HG03060 (cell line): ENCODE measurements at regions not wholly inside any gene's neighbourhood (a gene's known extent, or its start where the extent isn't known, plus 50 kb on each side); places are given as distances from the start of the nearest gene placed in this dataset.

Experiments used
- ATAC-seq: cut with Tn5 transposase; IDR thresholded peaks from one replicate; pipeline ENCODE4 v1.9.1; 2021; ENCODE audit warnings: low read depth, moderate number of reproducible peaks; ENCODE audit not compliant: unreplicated experiment

GRCh38 chr5:82353522-82353921, 75.4 kb upstream of the RPS23 start:
- no peak for ATAC-seq

- ATAC-seq = no peak
Observed at GRCh38 chr5:82352146-82352791, 74.1 kb upstream of the RPS23 start.

GRCh38 chr5:82351754-82352145, 73.6 kb upstream of the RPS23 start:
- ATAC-seq = no peak

GRCh38 chr5:82351297-82351696, 73.1 kb upstream of the RPS23 start:
- ATAC-seq = no peak

GRCh38 chr5:82349652-82350051, 71.5 kb upstream of the RPS23 start:
- ATAC-seq = no peak

- no peak for ATAC-seq
Observed at GRCh38 chr5:82348784-82349425, 70.8 kb upstream of the RPS23 start.

GRCh38 chr5:82347201-82347865, 69.2 kb upstream of the RPS23 start:
- no peak for ATAC-seq

- ATAC-seq = no peak
Observed at GRCh38 chr5:82346399-82347165, 68.4 kb upstream of the RPS23 start.

GRCh38 chr5:82345108-82345507, 67.0 kb upstream of the RPS23 start:
- no peak for ATAC-seq

GRCh38 chr5:82341325-82341724, 63.2 kb upstream of the RPS23 start:
- no peak for ATAC-seq

GRCh38 chr5:82340799-82341198, 62.6 kb upstream of the RPS23 start:
- no peak for ATAC-seq

GRCh38 chr5:82339792-82340191, 61.6 kb upstream of the RPS23 start:
- ATAC-seq = no peak

GRCh38 chr5:82338771-82339373, 60.7 kb upstream of the RPS23 start:
- ATAC-seq = no peak

GRCh38 chr5:82336959-82337351, 58.8 kb upstream of the RPS23 start:
- ATAC-seq = no peak

GRCh38 chr5:82336226-82336958, 58.2 kb upstream of the RPS23 start:
- ATAC-seq = no peak

GRCh38 chr5:82335806-82336205, 57.7 kb upstream of the RPS23 start:
- ATAC-seq = no peak

- ATAC-seq = no peak
Observed at GRCh38 chr5:82334856-82335255, 56.7 kb upstream of the RPS23 start.

GRCh38 chr5:82334085-82334692, 56.0 kb upstream of the RPS23 start:
- ATAC-seq = no peak

GRCh38 chr5:82332886-82333615, 54.9 kb upstream of the RPS23 start:
- ATAC-seq = no peak
